ENCODE measurements at regions not wholly inside any gene's neighbourhood (a gene's known extent, or its start where the extent isn't known, plus 50 kb on each side); places are given as distances from the start of the nearest gene placed in this dataset.

GRCh38 chr17:53092072-53092471, 730.7 kb upstream of the KIF2B start:
- no peak for DNase-seq (ENCODE audit: low read depth)
- TF ChIP-seq CTCF (conservative IDR thresholded peaks at IDR 0.05; ENCODE audit: control insufficient read depth, insufficient read depth, low read depth, low read length) = no peak
- no peak overlapping the region for H3K4me3 ChIP-seq (ENCODE audit: control insufficient read depth, low read depth, low read length)

GRCh38 chr17:53090770-53091169, 732.0 kb upstream of the KIF2B start:
- no peak for TF ChIP-seq CTCF (conservative IDR thresholded peaks at IDR 0.05; ENCODE audit: control insufficient read depth, insufficient read depth, low read depth, low read length)
- no peak for DNase-seq (ENCODE audit: low read depth)
- H3K4me3 ChIP-seq (ENCODE audit: control insufficient read depth, low read depth, low read length) = no peak overlapping the region

GRCh38 chr17:53088481-53088880, 734.2 kb upstream of the KIF2B start:
- TF ChIP-seq CTCF (conservative IDR thresholded peaks at IDR 0.05; ENCODE audit: control insufficient read depth, insufficient read depth, low read depth, low read length) = no peak

GRCh38 chr17:53061446-53061845, 761.3 kb upstream of the KIF2B start:
- no peak overlapping the region for H3K4me3 ChIP-seq (ENCODE audit: control insufficient read depth, low read depth, low read length)
- TF ChIP-seq CTCF (conservative IDR thresholded peaks at IDR 0.05; ENCODE audit: control insufficient read depth, insufficient read depth, low read depth, low read length) = no peak
- no peak for DNase-seq (ENCODE audit: low read depth)

More at GRCh38 chr17:53088481-53088880, 734.2 kb upstream of the KIF2B start:
- no peak overlapping the region for H3K4me3 ChIP-seq (ENCODE audit: control insufficient read depth, low read depth, low read length)
- no peak for DNase-seq (ENCODE audit: low read depth)

GRCh38 chr17:53058031-53058430, 764.7 kb upstream of the KIF2B start:
- no peak for DNase-seq (ENCODE audit: low read depth)
- no peak for TF ChIP-seq CTCF (conservative IDR thresholded peaks at IDR 0.05; ENCODE audit: control insufficient read depth, insufficient read depth, low read depth, low read length)
- no peak overlapping the region for H3K4me3 ChIP-seq (ENCODE audit: control insufficient read depth, low read depth, low read length)

- no peak for TF ChIP-seq CTCF (conservative IDR thresholded peaks at IDR 0.05; ENCODE audit: control insufficient read depth, insufficient read depth, low read depth, low read length)
- no peak for DNase-seq (ENCODE audit: low read depth)
- H3K4me3 ChIP-seq (ENCODE audit: control insufficient read depth, low read depth, low read length) = no peak overlapping the region
These were observed 775.9 kb upstream of the KIF2B start for GRCh38 chr17:53046781-53047180.

- no peak for DNase-seq (ENCODE audit: low read depth)
- no peak for TF ChIP-seq CTCF (conservative IDR thresholded peaks at IDR 0.05; ENCODE audit: control insufficient read depth, insufficient read depth, low read depth, low read length)
- no peak overlapping the region for H3K4me3 ChIP-seq (ENCODE audit: control insufficient read depth, low read depth, low read length)
These were observed 782.7 kb upstream of the KIF2B start for GRCh38 chr17:53039981-53040380.
